ENCODE measurements at regions not wholly inside any gene's neighbourhood (a gene's known extent, or its start where the extent isn't known, plus 50 kb on each side); places are given as distances from the start of the nearest gene placed in this dataset.

DNA sequence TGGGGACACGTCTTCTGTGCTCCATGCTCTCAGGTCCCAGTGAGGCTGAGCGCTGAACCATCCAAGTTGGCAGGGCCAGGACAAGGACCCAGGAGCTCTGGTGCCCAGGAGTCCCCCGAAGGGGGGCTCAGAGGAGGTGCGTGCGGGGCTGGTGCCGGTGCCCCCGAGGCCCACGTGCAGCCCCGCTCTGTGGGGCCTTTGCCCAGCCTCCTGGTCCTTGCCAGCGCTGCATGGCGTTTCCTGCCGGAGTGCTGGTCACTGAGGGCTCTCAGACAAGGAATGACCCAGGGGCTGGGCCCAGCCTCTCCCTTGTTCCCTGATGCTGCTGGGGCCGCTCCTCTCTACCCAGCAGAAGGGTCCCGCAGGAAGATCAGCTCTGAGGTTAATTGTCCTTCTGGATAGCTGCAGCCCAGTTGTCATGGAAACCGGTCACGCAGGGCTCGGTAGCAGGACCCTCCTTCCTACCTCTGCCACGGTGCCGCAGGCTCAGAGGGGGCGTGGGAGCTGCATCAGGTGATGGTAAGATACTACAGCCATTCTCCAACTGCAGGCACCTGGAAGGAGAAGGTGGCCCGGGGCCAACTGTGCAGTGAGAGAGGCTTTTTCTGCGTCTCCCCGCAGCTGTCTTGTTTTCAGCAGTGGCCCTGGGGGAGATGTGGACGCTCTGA is 64.5 kb downstream of the RRM2 start:
- TF ChIP-seq CTCF (IDR thresholded peaks at IDR 0.05; ENCODE audit: low read depth, low read length) (no peak), MAX (IDR thresholded peaks at IDR 0.05; ENCODE audit: low read depth, low read length) (no peak), POLR2A (IDR thresholded peaks at IDR 0.05; ENCODE audit: extremely low read depth, insufficient read length) (no peak)
